ENCODE measurements at regions not wholly inside any gene's neighbourhood (a gene's known extent, or its start where the extent isn't known, plus 50 kb on each side); places are given as distances from the start of the nearest gene placed in this dataset.

GRCh38 chr6:74690365-74690764 lies 515.5 kb downstream of the COL12A1 start:
- no peak overlapping the region for H3K18ac ChIP-seq (ENCODE audit: low read length)
- H2AK5ac ChIP-seq (ENCODE audit: low read length), result no peak overlapping the region
- no peak overlapping the region for H3K4ac ChIP-seq (ENCODE audit: low read depth, low read length)
- H3K23ac ChIP-seq (ENCODE audit: low read length), result no peak overlapping the region
- DNase-seq, result no peak
- no peak overlapping the region for H3K4me2 ChIP-seq (ENCODE audit: low read length)
- H4K8ac ChIP-seq (ENCODE audit: low read depth, low read length), result no peak overlapping the region
- H3K4me3 ChIP-seq (ENCODE audit: low read length), result no peak overlapping the region
- no peaks in the 10 kb centered on the region for H3K79me1 ChIP-seq (ENCODE audit: low read length)
- no peak overlapping the region for H2BK15ac ChIP-seq (replicated peaks; ENCODE audit: low read depth)
- no peaks in the 10 kb centered on the region for H3K79me2 ChIP-seq (ENCODE audit: control insufficient read depth, insufficient read depth, low read length)
- no peaks in the 10 kb centered on the region for H3K27me3 ChIP-seq (ENCODE audit: insufficient read depth, low read length, poor library complexity)
- no peak overlapping the region for H3K56ac ChIP-seq (ENCODE audit: low read length)
- H3K9ac ChIP-seq (ENCODE audit: low read length), result no peak overlapping the region
- H4K5ac ChIP-seq (ENCODE audit: low read length), result no peak overlapping the region
- no peaks in the 10 kb centered on the region for H3K36me3 ChIP-seq (ENCODE audit: control insufficient read depth, insufficient read depth, low read length)
- no peak overlapping the region for H3K27ac ChIP-seq (ENCODE audit: low read depth, low read length)
- WGBS (ENCODE audit: extremely low coverage, insufficient coverage, low lambda C conversion rate), result no CpG with 5 or more reads among the region's 2 CpGs
- no peak overlapping the region for H2BK5ac ChIP-seq (ENCODE audit: low read length)
- H2BK120ac ChIP-seq (ENCODE audit: low read depth, low read length), result no peak overlapping the region
- no peaks in the 10 kb centered on the region for H3K4me1 ChIP-seq (ENCODE audit: control insufficient read depth, low read depth, low read length)

DNA sequence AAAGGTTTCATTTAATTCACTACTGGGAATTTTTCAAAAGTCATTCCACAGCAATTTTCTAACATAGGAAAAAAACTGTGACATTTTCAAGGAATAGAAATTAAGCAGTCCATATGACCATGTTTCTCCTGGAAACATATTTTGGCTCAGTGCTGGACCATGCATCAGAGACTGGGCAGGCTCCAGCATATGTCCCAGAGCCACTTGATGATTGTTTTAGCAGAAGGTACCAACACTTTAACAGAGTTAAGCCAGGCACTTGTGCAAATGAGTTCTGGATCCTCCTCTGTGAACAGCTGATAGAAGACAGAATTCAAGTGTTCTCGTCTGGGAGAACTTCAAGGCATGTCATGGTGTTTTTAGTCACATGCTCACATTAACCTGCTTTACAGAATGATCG lies 516.3 kb downstream of the COL12A1 start:
- Histone ChIP-seq H3K36me3 (ENCODE audit: control insufficient read depth, insufficient read depth, low read length) (no peaks in the 10 kb centered on the region), H3K27ac (ENCODE audit: low read depth, low read length) (no peak overlapping the region), H3K4me3 (ENCODE audit: low read length) (no peak overlapping the region), H4K8ac (ENCODE audit: low read depth, low read length) (no peak overlapping the region), H3K18ac (ENCODE audit: low read length) (no peak overlapping the region), H3K23ac (ENCODE audit: low read length) (no peak overlapping the region), H3K79me1 (ENCODE audit: low read length) (no peaks in the 10 kb centered on the region), H2BK120ac (ENCODE audit: low read depth, low read length) (no peak overlapping the region), H3K27me3 (ENCODE audit: insufficient read depth, low read length, poor library complexity) (no peaks in the 10 kb centered on the region), H3K4ac (ENCODE audit: low read depth, low read length) (no peak overlapping the region), H4K5ac (ENCODE audit: low read length) (no peak overlapping the region), H2AK5ac (ENCODE audit: low read length) (no peak overlapping the region), H2BK15ac (replicated peaks; ENCODE audit: low read depth) (no peak overlapping the region), H3K56ac (ENCODE audit: low read length) (no peak overlapping the region), H3K79me2 (ENCODE audit: control insufficient read depth, insufficient read depth, low read length) (no peaks in the 10 kb centered on the region), H2BK5ac (ENCODE audit: low read length) (no peak overlapping the region), H3K9ac (ENCODE audit: low read length) (no peak overlapping the region), H3K4me1 (ENCODE audit: control insufficient read depth, low read depth, low read length) (no peaks in the 10 kb centered on the region), H3K4me2 (ENCODE audit: low read length) (no peak overlapping the region)
- DNase-seq, result no peak
- WGBS (ENCODE audit: extremely low coverage, insufficient coverage, low lambda C conversion rate), result no CpG with 5 or more reads among the region's 2 CpGs

- Histone ChIP-seq H3K23ac (ENCODE audit: low read length) (no peak overlapping the region), H3K9ac (ENCODE audit: low read length) (no peak overlapping the region), H3K27ac (ENCODE audit: low read depth, low read length) (no peak overlapping the region), H3K4me2 (ENCODE audit: low read length) (no peak overlapping the region), H2BK5ac (ENCODE audit: low read length) (no peak overlapping the region), H4K8ac (ENCODE audit: low read depth, low read length) (no peak overlapping the region), H3K79me1 (ENCODE audit: low read length) (no peaks in the 10 kb centered on the region), H3K79me2 (ENCODE audit: control insufficient read depth, insufficient read depth, low read length) (no peaks in the 10 kb centered on the region), H2AK5ac (ENCODE audit: low read length) (no peak overlapping the region), H3K18ac (ENCODE audit: low read length) (no peak overlapping the region), H3K56ac (ENCODE audit: low read length) (no peak overlapping the region), H2BK120ac (ENCODE audit: low read depth, low read length) (no peak overlapping the region), H3K27me3 (ENCODE audit: insufficient read depth, low read length, poor library complexity) (no peaks in the 10 kb centered on the region), H3K4me1 (ENCODE audit: control insufficient read depth, low read depth, low read length) (no peaks in the 10 kb centered on the region), H3K36me3 (ENCODE audit: control insufficient read depth, insufficient read depth, low read length) (no peaks in the 10 kb centered on the region), H4K5ac (ENCODE audit: low read length) (no peak overlapping the region), H3K4ac (ENCODE audit: low read depth, low read length) (no peak overlapping the region), H3K4me3 (ENCODE audit: low read length) (no peak overlapping the region), H2BK15ac (replicated peaks; ENCODE audit: low read depth) (no peak overlapping the region)
- no peak for DNase-seq
- WGBS (ENCODE audit: extremely low coverage, insufficient coverage, low lambda C conversion rate), result no CpG with 5 or more reads among the region's 1 CpG
Measured at GRCh38 chr6:74677463-74677862, 528.4 kb downstream of the COL12A1 start.

- H4K8ac ChIP-seq (ENCODE audit: low read depth, low read length), result no peak overlapping the region
- H3K27me3 ChIP-seq (ENCODE audit: insufficient read depth, low read length, poor library complexity), result no peaks in the 10 kb centered on the region
- H3K4ac ChIP-seq (ENCODE audit: low read depth, low read length), result no peak overlapping the region
- no peak overlapping the region for H3K4me2 ChIP-seq (ENCODE audit: low read length)
- no peak overlapping the region for H4K5ac ChIP-seq (ENCODE audit: low read length)
- no peak overlapping the region for H3K23ac ChIP-seq (ENCODE audit: low read length)
- no peaks in the 10 kb centered on the region for H3K4me1 ChIP-seq (ENCODE audit: control insufficient read depth, low read depth, low read length)
- no peak overlapping the region for H2BK15ac ChIP-seq (replicated peaks; ENCODE audit: low read depth)
- H3K79me2 ChIP-seq (ENCODE audit: control insufficient read depth, insufficient read depth, low read length), result no peaks in the 10 kb centered on the region
- no peak overlapping the region for H3K4me3 ChIP-seq (ENCODE audit: low read length)
- H3K36me3 ChIP-seq (ENCODE audit: control insufficient read depth, insufficient read depth, low read length), result no peaks in the 10 kb centered on the region
- H2BK5ac ChIP-seq (ENCODE audit: low read length), result no peak overlapping the region
- no peak overlapping the region for H3K18ac ChIP-seq (ENCODE audit: low read length)
- H2BK120ac ChIP-seq (ENCODE audit: low read depth, low read length), result no peak overlapping the region
- no peak for DNase-seq
- no peaks in the 10 kb centered on the region for H3K79me1 ChIP-seq (ENCODE audit: low read length)
- WGBS (ENCODE audit: extremely low coverage, insufficient coverage, low lambda C conversion rate), result no CpG with 5 or more reads among the region's 1 CpG
- H3K27ac ChIP-seq (ENCODE audit: low read depth, low read length), result no peak overlapping the region
- H2AK5ac ChIP-seq (ENCODE audit: low read length), result no peak overlapping the region
- no peak overlapping the region for H3K9ac ChIP-seq (ENCODE audit: low read length)
- H3K56ac ChIP-seq (ENCODE audit: low read length), result no peak overlapping the region
Measured at GRCh38 chr6:74676906-74677305, 528.9 kb downstream of the COL12A1 start.

- Histone ChIP-seq H3K27ac (ENCODE audit: low read depth, low read length) (no peak overlapping the region), H2BK120ac (ENCODE audit: low read depth, low read length) (no peak overlapping the region), H3K79me1 (ENCODE audit: low read length) (no peaks in the 10 kb centered on the region), H3K4me2 (ENCODE audit: low read length) (no peak overlapping the region), H4K8ac (ENCODE audit: low read depth, low read length) (no peak overlapping the region), H3K9ac (ENCODE audit: low read length) (no peak overlapping the region), H3K27me3 (ENCODE audit: insufficient read depth, low read length, poor library complexity) (no peaks in the 10 kb centered on the region), H3K36me3 (ENCODE audit: control insufficient read depth, insufficient read depth, low read length) (no peaks in the 10 kb centered on the region), H3K4ac (ENCODE audit: low read depth, low read length) (no peak overlapping the region), H2BK5ac (ENCODE audit: low read length) (no peak overlapping the region), H2AK5ac (ENCODE audit: low read length) (no peak overlapping the region), H3K4me1 (ENCODE audit: control insufficient read depth, low read depth, low read length) (no peaks in the 10 kb centered on the region), H3K4me3 (ENCODE audit: low read length) (no peak overlapping the region), H3K18ac (ENCODE audit: low read length) (no peak overlapping the region), H3K79me2 (ENCODE audit: control insufficient read depth, insufficient read depth, low read length) (no peaks in the 10 kb centered on the region), H3K56ac (ENCODE audit: low read length) (no peak overlapping the region), H2BK15ac (replicated peaks; ENCODE audit: low read depth) (no peak overlapping the region), H3K23ac (ENCODE audit: low read length) (no peak overlapping the region), H4K5ac (ENCODE audit: low read length) (no peak overlapping the region)
- DNase-seq, result no peak
Measured at GRCh38 chr6:74674377-74674776, 531.5 kb downstream of the COL12A1 start.

DNA sequence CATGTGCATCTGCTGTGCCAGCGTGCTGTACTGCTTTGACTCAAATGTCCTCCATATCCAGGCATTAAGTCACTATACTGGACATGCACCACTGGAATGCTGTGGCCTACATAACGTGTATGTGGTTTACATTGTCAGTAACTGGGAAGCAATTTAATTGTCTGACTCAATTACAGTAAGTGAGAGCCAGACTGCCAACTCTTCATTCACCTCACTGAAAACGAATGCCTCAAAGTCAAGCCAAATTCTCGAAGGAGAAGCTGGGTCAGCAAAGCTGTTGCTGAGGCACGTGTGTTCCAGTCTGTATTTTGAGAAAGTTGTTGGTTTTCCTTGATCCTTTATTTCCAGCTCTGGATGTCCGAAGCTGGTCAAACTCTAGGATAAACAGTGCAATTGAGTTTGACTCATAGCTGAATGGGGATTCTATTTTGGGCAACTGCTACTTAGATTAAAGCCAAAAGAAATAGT lies 534.3 kb downstream of the COL12A1 start:
- no peaks in the 10 kb centered on the region for H3K79me2 ChIP-seq (ENCODE audit: control insufficient read depth, insufficient read depth, low read length)
- DNase-seq, result no peak
- no peaks in the 10 kb centered on the region for H3K36me3 ChIP-seq (ENCODE audit: control insufficient read depth, insufficient read depth, low read length)
- H4K5ac ChIP-seq (ENCODE audit: low read length), result no peak overlapping the region
- no peak overlapping the region for H3K18ac ChIP-seq (ENCODE audit: low read length)
- H3K4me2 ChIP-seq (ENCODE audit: low read length), result no peak overlapping the region
- H2AK5ac ChIP-seq (ENCODE audit: low read length), result no peak overlapping the region
- WGBS (ENCODE audit: extremely low coverage, insufficient coverage, low lambda C conversion rate), result no CpG with 5 or more reads among the region's 6 CpGs
- H3K79me1 ChIP-seq (ENCODE audit: low read length), result no peaks in the 10 kb centered on the region
- no peak overlapping the region for H3K4ac ChIP-seq (ENCODE audit: low read depth, low read length)
- H2BK120ac ChIP-seq (ENCODE audit: low read depth, low read length), result no peak overlapping the region
- H3K9ac ChIP-seq (ENCODE audit: low read length), result no peak overlapping the region
- no peak overlapping the region for H3K27ac ChIP-seq (ENCODE audit: low read depth, low read length)
- no peaks in the 10 kb centered on the region for H3K4me1 ChIP-seq (ENCODE audit: control insufficient read depth, low read depth, low read length)
- no peak overlapping the region for H2BK15ac ChIP-seq (replicated peaks; ENCODE audit: low read depth)
- no peak overlapping the region for H3K4me3 ChIP-seq (ENCODE audit: low read length)
- no peaks in the 10 kb centered on the region for H3K27me3 ChIP-seq (ENCODE audit: insufficient read depth, low read length, poor library complexity)
- H3K23ac ChIP-seq (ENCODE audit: low read length), result no peak overlapping the region
- no peak overlapping the region for H3K56ac ChIP-seq (ENCODE audit: low read length)
- H2BK5ac ChIP-seq (ENCODE audit: low read length), result no peak overlapping the region
- H4K8ac ChIP-seq (ENCODE audit: low read depth, low read length), result no peak overlapping the region
